Keratinocyte (primary cell): ENCODE measurements at regions not wholly inside any gene's neighbourhood (a gene's known extent, or its start where the extent isn't known, plus 50 kb on each side); places are given as distances from the start of the nearest gene placed in this dataset.

Source experiments
- DNase-seq: peaks from one replicate; pipeline ENCODE4 v3.0.0-alpha.2; 2011; ENCODE audit warnings: low read depth, missing footprints, low spot score
- FAIRE-seq: peaks from 2 replicates; lab custom pipeline; 2011; peaks lifted over from hg19 to GRCh38; lab: Jason Lieb, UNC
- H2AFZ ChIP-seq: 2 replicates; pipeline ENCODE4 v1.6.0; 2012; ENCODE audit warnings: low read length, control low read depth, inconsistent platforms; ENCODE audit not compliant: control insufficient read depth
- H3K27ac ChIP-seq: 2 replicates; pipeline ENCODE4 v1.5.1; 2011; ENCODE audit warnings: low read length; ENCODE audit not compliant: control insufficient read depth, insufficient read depth
- H3K27me3 ChIP-seq: 3 replicates; pipeline ENCODE4 v1.6.0; 2011; ENCODE audit warnings: low read length; ENCODE audit not compliant: control insufficient read depth, insufficient read depth; ENCODE audit errors: extremely low read depth
- H3K36me3 ChIP-seq, 2 experiments: 2 replicates in 1 of 2; 3 replicates in 1 of 2; pipeline ENCODE4 v1.5.1; 2011; ENCODE audit warnings: low read length in 2 of 2, mild to moderate bottlenecking in 1 of 2; ENCODE audit not compliant: control insufficient read depth in 2 of 2, insufficient read depth in 2 of 2; ENCODE audit errors: extremely low read depth in 1 of 2
- H3K4me1 ChIP-seq: 3 replicates; pipeline ENCODE4 v1.5.1; 2011; ENCODE audit warnings: low read length; ENCODE audit not compliant: control insufficient read depth, insufficient read depth; ENCODE audit errors: extremely low read depth
- H3K4me2 ChIP-seq: 3 replicates; pipeline ENCODE4 v1.6.0; 2011; ENCODE audit warnings: low read depth, low read length; ENCODE audit not compliant: control insufficient read depth, insufficient read depth; ENCODE audit errors: extremely low read depth
- H3K4me3 ChIP-seq, 3 experiments: fragments of 200-600 bp in 1 of 3; sonication (generic) in 1 of 3; 2 replicates in 2 of 3; 3 replicates in 1 of 3; pipeline ENCODE4 v1.5.1; 2011 to 2016; ENCODE audit warnings: low read length in 3 of 3, mild to moderate bottlenecking in 3 of 3, control low read depth in 2 of 3, inconsistent platforms in 1 of 3, low read depth in 1 of 3, mixed read lengths in 1 of 3, mixed run types in 1 of 3, moderate library complexity in 1 of 3; ENCODE audit not compliant: control insufficient read depth in 2 of 3, insufficient read depth in 2 of 3; ENCODE audit errors: extremely low read depth in 1 of 3
- H3K79me2 ChIP-seq: 2 replicates; pipeline ENCODE4 v1.6.0; 2012; ENCODE audit warnings: low read length; ENCODE audit not compliant: control insufficient read depth, insufficient read depth
- H3K9ac ChIP-seq: 3 replicates; pipeline ENCODE4 v1.6.0; 2011; ENCODE audit warnings: low read length; ENCODE audit not compliant: control insufficient read depth, insufficient read depth; ENCODE audit errors: extremely low read depth
- H3K9me1 ChIP-seq: 3 replicates; pipeline ENCODE4 v1.6.0; 2011; ENCODE audit warnings: low read length; ENCODE audit not compliant: control insufficient read depth, insufficient read depth; ENCODE audit errors: extremely low read depth
- H3K9me3 ChIP-seq: 2 replicates; pipeline ENCODE4 v1.5.1; 2012; ENCODE audit warnings: low read depth, low read length; ENCODE audit not compliant: control insufficient read depth
- H4K20me1 ChIP-seq: 3 replicates; pipeline ENCODE4 v1.6.0; 2011; ENCODE audit warnings: low read length; ENCODE audit not compliant: control insufficient read depth, insufficient read depth; ENCODE audit errors: extremely low read depth
- CTCF ChIP-seq, 3 experiments: IDR thresholded peaks in 1 of 3; conservative IDR thresholded peaks in 1 of 3; optimal IDR thresholded peaks in 1 of 3; 2 replicates in 2 of 3; 3 replicates in 1 of 3; pipeline versions ENCODE3 to v1.5.1; 2011; ENCODE audit warnings: low read length in 3 of 3, mild to moderate bottlenecking in 3 of 3, moderate library complexity in 2 of 3, control low read depth in 1 of 3, inconsistent platforms in 1 of 3; ENCODE audit not compliant: insufficient read depth in 2 of 3; ENCODE audit errors: extremely low read depth in 1 of 3
- EZH2 ChIP-seq: IDR thresholded peaks from one replicate; pipeline ENCODE4 v1.6.1; 2012; ENCODE audit warnings: inconsistent platforms, mild to moderate bottlenecking, low read length, moderate library complexity
- dilution Hi-C: fragments of 300-500 bp; cut with MboI; formaldehyde crosslinking; loops from one replicate; pipeline ENCODE4 v1.7.0; 2020; ENCODE audit warnings: low sequenced_read_pairs; ENCODE audit not compliant: extremely low pct_ligation_motif_present

GRCh38 chr18:40939656-40940515 is 1015.1 kb upstream of the PIK3C3 start:
- DNase-seq = no peak
- H3K4me1 ChIP-seq = no peaks in the 10 kb centered on the region
- H2AFZ ChIP-seq = no peak overlapping the region
- TF ChIP-seq CTCF (optimal IDR thresholded peaks at IDR 0.05 in 1 of 3, IDR thresholded peaks at IDR 0.05 in 1 of 3, conservative IDR thresholded peaks at IDR 0.05 in 1 of 3; ENCODE audit: extremely low read depth in 1 of 3, insufficient read depth in 2 of 3, low read length in 3 of 3) (no peak), EZH2 (no peak)
- no peak overlapping the region for H3K9ac ChIP-seq
- H3K9me1 ChIP-seq = no peaks in the 10 kb centered on the region
- no peak overlapping the region for H3K27ac ChIP-seq
- no peaks in the 10 kb centered on the region for H4K20me1 ChIP-seq
- H3K36me3 ChIP-seq = no peaks in the 10 kb centered on the region
- no peaks in the 10 kb centered on the region for H3K79me2 ChIP-seq
- FAIRE-seq = no peak
- dilution Hi-C loops = no loop called here
- no peaks in the 10 kb centered on the region for H3K27me3 ChIP-seq
- H3K4me2 ChIP-seq = no peak overlapping the region
- no peaks in the 10 kb centered on the region for H3K9me3 ChIP-seq
- H3K4me3 ChIP-seq = no peak overlapping the region

GRCh38 chr18:40938615-40939014 is 1016.4 kb upstream of the PIK3C3 start:
- Histone ChIP-seq H3K9ac (no peak overlapping the region), H3K9me3 (no peaks in the 10 kb centered on the region), H3K79me2 (no peaks in the 10 kb centered on the region), H3K27ac (no peak overlapping the region), H3K4me2 (no peak overlapping the region), H4K20me1 (no peaks in the 10 kb centered on the region), H3K4me3 (no peak overlapping the region), H2AFZ (no peak overlapping the region), H3K4me1 (no peaks in the 10 kb centered on the region), H3K36me3 (no peaks in the 10 kb centered on the region), H3K27me3 (no peaks in the 10 kb centered on the region), H3K9me1 (no peaks in the 10 kb centered on the region)
- DNase-seq = no peak
- TF ChIP-seq EZH2 (no peak), CTCF (optimal IDR thresholded peaks at IDR 0.05 in 1 of 3, IDR thresholded peaks at IDR 0.05 in 1 of 3, conservative IDR thresholded peaks at IDR 0.05 in 1 of 3; ENCODE audit: extremely low read depth in 1 of 3, insufficient read depth in 2 of 3, low read length in 3 of 3) (no peak)
- FAIRE-seq = no peak
- dilution Hi-C loops = no loop called here
